NCI-H2227 (cell line): ENCODE measurements at regions not wholly inside any gene's neighbourhood (a gene's known extent, or its start where the extent isn't known, plus 50 kb on each side); places are given as distances from the start of the nearest gene placed in this dataset.

Source experiments
- DNase-seq: peaks from one replicate; lab custom pipeline; 2025; ENCODE audit not compliant: unreplicated experiment; lab: John Stamatoyannopoulos, UW

GRCh38 chr3:154976072-154976983 lies 103.8 kb upstream of the MME start:
- DNase-seq, result no peak

- DNase-seq, result no peak
Measured at GRCh38 chr3:154973851-154974250, 106.3 kb upstream of the MME start.

GRCh38 chr3:154972951-154973350 lies 107.2 kb upstream of the MME start:
- no peak for DNase-seq

- no peak for DNase-seq
Measured at GRCh38 chr3:154971771-154972326, 108.3 kb upstream of the MME start.

- DNase-seq, result no peak
Measured at GRCh38 chr3:154971341-154971740, 108.8 kb upstream of the MME start.

- DNase-seq, result no peak
Measured at GRCh38 chr3:154970797-154971196, 109.3 kb upstream of the MME start.

GRCh38 chr3:154969366-154969765 lies 110.8 kb upstream of the MME start:
- DNase-seq, result no peak

- no peak for DNase-seq
Measured at GRCh38 chr3:154967090-154967489, 113.0 kb upstream of the MME start.

- DNase-seq, result no peak
Measured at GRCh38 chr3:154956815-154957214, 123.3 kb upstream of the MME start.

GRCh38 chr3:154955907-154956533 lies 124.1 kb upstream of the MME start:
- DNase-seq, result no peak

GRCh38 chr3:154954757-154955156 lies 125.4 kb upstream of the MME start:
- DNase-seq, result no peak

- DNase-seq, result no peak
Measured at GRCh38 chr3:154953538-154953937, 126.6 kb upstream of the MME start.

GRCh38 chr3:154952553-154952952 lies 127.6 kb upstream of the MME start:
- no peak for DNase-seq

GRCh38 chr3:154943981-154944380 lies 136.1 kb upstream of the MME start:
- no peak for DNase-seq

GRCh38 chr3:154942827-154943226 lies 137.3 kb upstream of the MME start:
- no peak for DNase-seq

- no peak for DNase-seq
Measured at GRCh38 chr3:154936196-154936595, 143.9 kb upstream of the MME start.

GRCh38 chr3:154933581-154933980 lies 146.5 kb upstream of the MME start:
- DNase-seq, result no peak

- no peak for DNase-seq
Measured at GRCh38 chr3:154932633-154933032, 147.5 kb upstream of the MME start.

GRCh38 chr3:154931484-154931883 lies 148.6 kb upstream of the MME start:
- no peak for DNase-seq

GRCh38 chr3:154926721-154927120 lies 153.4 kb upstream of the MME start:
- no peak for DNase-seq

GRCh38 chr3:154921351-154921750 lies 158.8 kb upstream of the MME start:
- no peak for DNase-seq

GRCh38 chr3:154919226-154919625 lies 160.9 kb upstream of the MME start:
- DNase-seq, result no peak
